Caco-2 (cell line): ENCODE measurements at regions not wholly inside any gene's neighbourhood (a gene's known extent, or its start where the extent isn't known, plus 50 kb on each side); places are given as distances from the start of the nearest gene placed in this dataset.

Experiments used
- BruUV-seq: library from RNA; stranded (reverse); fragments of 400-500 nt; replicated peaks from 2 replicates; lab custom pipeline; 2021; lab: Mats Ljungman, UMichigan
- CTCF ChIA-PET: fragments of 300-600 bp; sonication (Branson Sonifier 250); formaldehyde crosslinking; loops from one replicate; lab custom pipeline; 2022; ENCODE audit warnings: antibody characterized with exemption; lab: Charles Lee
- POLR2A ChIA-PET: fragments of 300-600 bp; sonication (Branson Sonifier 250); formaldehyde crosslinking; loops from one replicate; lab custom pipeline; 2022; ENCODE audit warnings: antibody characterized with exemption; lab: Charles Lee
- DNase-seq, 2 experiments: peaks; one replicate each; pipeline versions ENCODE4 v3.0.0 to v3.0.0-alpha.2; 2020 to 2022
- H3K27me3 ChIP-seq: replicated peaks from 2 replicates; pipeline ENCODE4 v1.6.0; 2011; ENCODE audit warnings: low read length; ENCODE audit not compliant: control insufficient read depth, insufficient read depth
- H3K36me3 ChIP-seq: 2 replicates; pipeline ENCODE4 v1.5.1; 2011; ENCODE audit warnings: low read length; ENCODE audit not compliant: control insufficient read depth, insufficient read depth
- H3K4me1 ChIP-seq: fragments of 250-450 bp; sonication (Bioruptor Pico); 2 replicates; pipeline ENCODE4 v1.5.1; 2020; ENCODE audit warnings: mild to moderate bottlenecking
- H3K4me3 ChIP-seq: 2 replicates; pipeline ENCODE4 v1.5.1; 2011; ENCODE audit warnings: low read depth, mild to moderate bottlenecking, control low read depth, low read length
- H3K9me3 ChIP-seq: fragments of 250-450 bp; sonication (Bioruptor Pico); 2 replicates; pipeline ENCODE4 v1.5.1; 2020; ENCODE audit warnings: mild to moderate bottlenecking, moderate library complexity
- H3K27ac Mint-ChIP-seq: one replicate; pipeline ENCODE4 v1.8.0; 2022; ENCODE audit warnings: mixed read lengths; ENCODE audit not compliant: unreplicated experiment
- H3K27me3 Mint-ChIP-seq: one replicate; pipeline ENCODE4 v1.8.0; 2022; ENCODE audit warnings: mixed read lengths; ENCODE audit not compliant: insufficient read depth, unreplicated experiment
- H3K36me3 Mint-ChIP-seq: one replicate; pipeline ENCODE4 v1.8.0; 2022; ENCODE audit warnings: mild to moderate bottlenecking, mixed read lengths; ENCODE audit not compliant: insufficient read depth, unreplicated experiment
- H3K4me1 Mint-ChIP-seq: one replicate; pipeline ENCODE4 v1.8.0; 2022; ENCODE audit warnings: low read depth, mixed read lengths; ENCODE audit not compliant: unreplicated experiment
- H3K4me3 Mint-ChIP-seq: one replicate; pipeline ENCODE4 v1.8.0; 2022; ENCODE audit warnings: mild to moderate bottlenecking, moderate library complexity, mixed read lengths; ENCODE audit not compliant: unreplicated experiment
- H3K9me3 Mint-ChIP-seq: one replicate; pipeline ENCODE4 v1.8.0; 2022; ENCODE audit warnings: mixed read lengths; ENCODE audit not compliant: unreplicated experiment
- intact Hi-C: fragments of 100-400 bp; cut with micrococcal nuclease; formaldehyde crosslinking; loops from one replicate; pipeline ENCODE4 v1.10.0; 2022; ENCODE audit not compliant: unreplicated experiment
- TF ChIP-seq, protein P1 (sequence below), 2 experiments: fragments of 200-600 bp in 1 of 2; IDR thresholded peaks; 1 replicate in 1 of 2; 2 replicates in 1 of 2; pipeline versions ENCODE4 v1.5.1 to v1.8.0; 2011 to 2022; ENCODE audit warnings: antibody characterized with exemption in 1 of 2, control low read depth in 1 of 2, inconsistent platforms in 1 of 2, low read depth in 1 of 2, low read length in 1 of 2, mild to moderate bottlenecking in 1 of 2, moderate library complexity in 1 of 2; ENCODE audit not compliant: insufficient read depth in 1 of 2, severe bottlenecking in 1 of 2, unreplicated experiment in 1 of 2

DNA sequence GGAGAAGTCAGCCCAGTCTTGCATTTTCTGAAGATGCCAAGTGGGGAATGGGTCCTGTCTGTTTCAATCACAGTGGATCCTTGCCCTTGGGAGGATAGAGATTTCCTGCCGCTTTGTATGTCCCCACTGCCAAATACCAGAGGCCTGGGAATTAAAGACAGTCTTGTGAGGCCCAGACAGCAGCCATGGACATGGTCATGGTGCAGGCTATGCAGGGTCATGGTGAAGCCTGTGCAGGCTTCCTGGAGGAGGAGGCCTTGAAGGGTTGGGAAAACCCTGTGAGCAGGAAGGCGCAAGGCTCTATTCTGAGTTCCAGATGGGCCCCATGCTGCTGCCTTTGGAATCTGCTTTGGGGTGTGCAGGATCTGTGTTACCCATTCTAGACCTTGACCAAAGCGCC lies 57.3 kb upstream of the PITX1 start:
- BruUV-seq: no TSS peak
- POLR2A ChIA-PET: no interaction called here
- Histone ChIP-seq H3K27me3 (no peaks in the 10 kb centered on the region), H3K9me3 (no peaks in the 10 kb centered on the region), H3K36me3 (no peaks in the 10 kb centered on the region), H3K4me1 (peaks cover 16% of the 10 kb centered on the region), H3K4me3 (no peak overlapping the region)
- H3K4me1 Mint-ChIP-seq: peaks cover 22% of the 10 kb centered on the region
- peaks cover 10% of the 10 kb centered on the region for H3K9me3 Mint-ChIP-seq
- no peak overlapping the region for H3K27ac Mint-ChIP-seq
- no peaks in the 10 kb centered on the region for H3K36me3 Mint-ChIP-seq
- intact Hi-C loops: no loop called here
- CTCF ChIA-PET: no interaction called here
- TF ChIP-seq, protein P1, sequence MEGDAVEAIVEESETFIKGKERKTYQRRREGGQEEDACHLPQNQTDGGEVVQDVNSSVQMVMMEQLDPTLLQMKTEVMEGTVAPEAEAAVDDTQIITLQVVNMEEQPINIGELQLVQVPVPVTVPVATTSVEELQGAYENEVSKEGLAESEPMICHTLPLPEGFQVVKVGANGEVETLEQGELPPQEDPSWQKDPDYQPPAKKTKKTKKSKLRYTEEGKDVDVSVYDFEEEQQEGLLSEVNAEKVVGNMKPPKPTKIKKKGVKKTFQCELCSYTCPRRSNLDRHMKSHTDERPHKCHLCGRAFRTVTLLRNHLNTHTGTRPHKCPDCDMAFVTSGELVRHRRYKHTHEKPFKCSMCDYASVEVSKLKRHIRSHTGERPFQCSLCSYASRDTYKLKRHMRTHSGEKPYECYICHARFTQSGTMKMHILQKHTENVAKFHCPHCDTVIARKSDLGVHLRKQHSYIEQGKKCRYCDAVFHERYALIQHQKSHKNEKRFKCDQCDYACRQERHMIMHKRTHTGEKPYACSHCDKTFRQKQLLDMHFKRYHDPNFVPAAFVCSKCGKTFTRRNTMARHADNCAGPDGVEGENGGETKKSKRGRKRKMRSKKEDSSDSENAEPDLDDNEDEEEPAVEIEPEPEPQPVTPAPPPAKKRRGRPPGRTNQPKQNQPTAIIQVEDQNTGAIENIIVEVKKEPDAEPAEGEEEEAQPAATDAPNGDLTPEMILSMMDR (IDR thresholded peaks at IDR 0.05; ENCODE audit: insufficient read depth in 1 of 2, low read depth in 1 of 2, low read length in 1 of 2, severe bottlenecking in 1 of 2, unreplicated experiment in 1 of 2): no peak
- no peak for DNase-seq
- no peaks in the 10 kb centered on the region for H3K27me3 Mint-ChIP-seq
- H3K4me3 Mint-ChIP-seq: no peak overlapping the region

GRCh38 chr5:135089912-135090311 lies 55.9 kb upstream of the PITX1 start:
- no TSS peak for BruUV-seq
- Mint-ChIP-seq H3K9me3 (peaks cover 10% of the 10 kb centered on the region), H3K27me3 (no peaks in the 10 kb centered on the region), H3K27ac (no peak overlapping the region), H3K4me3 (no peak overlapping the region), H3K36me3 (no peaks in the 10 kb centered on the region), H3K4me1 (peaks cover 15% of the 10 kb centered on the region)
- Histone ChIP-seq H3K4me3 (no peak overlapping the region), H3K4me1 (peaks cover 4% of the 10 kb centered on the region), H3K9me3 (no peaks in the 10 kb centered on the region), H3K36me3 (no peaks in the 10 kb centered on the region), H3K27me3 (no peaks in the 10 kb centered on the region)
- intact Hi-C loops: no loop called here
- DNase-seq: no peak
- CTCF ChIA-PET: no interaction called here
- POLR2A ChIA-PET: no interaction called here
- TF ChIP-seq, protein P1 (IDR thresholded peaks at IDR 0.05; ENCODE audit: insufficient read depth in 1 of 2, low read depth in 1 of 2, low read length in 1 of 2, severe bottlenecking in 1 of 2, unreplicated experiment in 1 of 2): no peak

GRCh38 chr5:135088911-135089310 lies 54.9 kb upstream of the PITX1 start:
- no peaks in the 10 kb centered on the region for H3K27me3 Mint-ChIP-seq
- BruUV-seq: no TSS peak
- H3K4me3 ChIP-seq: no peak overlapping the region
- POLR2A ChIA-PET: no interaction called here
- TF ChIP-seq, protein P1 (IDR thresholded peaks at IDR 0.05; ENCODE audit: insufficient read depth in 1 of 2, low read depth in 1 of 2, low read length in 1 of 2, severe bottlenecking in 1 of 2, unreplicated experiment in 1 of 2): no peak
- H3K4me1 Mint-ChIP-seq: peaks cover 9% of the 10 kb centered on the region
- no peaks in the 10 kb centered on the region for H3K27me3 ChIP-seq
- CTCF ChIA-PET: no interaction called here
- no peaks in the 10 kb centered on the region for H3K36me3 Mint-ChIP-seq
- DNase-seq: no peak
- intact Hi-C loops: no loop called here
- no peaks in the 10 kb centered on the region for H3K9me3 ChIP-seq
- no peak overlapping the region for H3K27ac Mint-ChIP-seq
- H3K4me3 Mint-ChIP-seq: no peak overlapping the region
- no peaks in the 10 kb centered on the region for H3K36me3 ChIP-seq
- H3K9me3 Mint-ChIP-seq: peaks cover 10% of the 10 kb centered on the region
- H3K4me1 ChIP-seq: no peaks in the 10 kb centered on the region
